ACC112 (cell line): ENCODE measurements at regions not wholly inside any gene's neighbourhood (a gene's known extent, or its start where the extent isn't known, plus 50 kb on each side); places are given as distances from the start of the nearest gene placed in this dataset.
"Not testable (repeated sequence)": the region's sequence is repeated elsewhere in the genome, so short reads cannot be mapped to it uniquely, and the experiment has no call there.

Experiments used
- H2AFZ ChIP-seq: fragments of 200-600 bp; sonication (generic); one replicate; pipeline ENCODE4 v1.6.0; 2017; ENCODE audit warnings: antibody characterized with exemption, low read length; ENCODE audit not compliant: unreplicated experiment
- H3K27ac ChIP-seq: fragments of 200-600 bp; sonication (generic); 2 replicates; pipeline ENCODE4 v1.5.1; 2014; ENCODE audit warnings: low read depth, mild to moderate bottlenecking, antibody characterized with exemption, low read length, moderate library complexity
- H3K27me3 ChIP-seq: fragments of 200-600 bp; sonication (generic); 2 replicates; pipeline ENCODE4 v1.6.1; 2014; ENCODE audit warnings: mild to moderate bottlenecking, antibody characterized with exemption, low read length, moderate library complexity, mixed read lengths; ENCODE audit not compliant: insufficient read depth
- H3K36me3 ChIP-seq: fragments of 200-600 bp; sonication (generic); 2 replicates; pipeline ENCODE4 v1.6.1; 2016; ENCODE audit warnings: mild to moderate bottlenecking, antibody characterized with exemption, low read length, moderate library complexity, mixed read lengths; ENCODE audit not compliant: insufficient read depth
- H3K4me1 ChIP-seq: fragments of 200-600 bp; sonication (generic); one replicate; pipeline ENCODE4 v1.6.1; 2016; ENCODE audit warnings: low read length, mixed read lengths; ENCODE audit not compliant: insufficient read depth, unreplicated experiment, control insufficient read depth
- H3K4me3 ChIP-seq: fragments of 200-600 bp; sonication (generic); 2 replicates; pipeline ENCODE4 v1.5.1; 2014; ENCODE audit warnings: mild to moderate bottlenecking, low read depth, low read length
- H3K79me2 ChIP-seq: fragments of 200-600 bp; sonication (generic); one replicate; pipeline ENCODE4 v1.6.0; 2016; ENCODE audit warnings: low read length; ENCODE audit not compliant: control insufficient read depth, unreplicated experiment, insufficient read depth

DNA sequence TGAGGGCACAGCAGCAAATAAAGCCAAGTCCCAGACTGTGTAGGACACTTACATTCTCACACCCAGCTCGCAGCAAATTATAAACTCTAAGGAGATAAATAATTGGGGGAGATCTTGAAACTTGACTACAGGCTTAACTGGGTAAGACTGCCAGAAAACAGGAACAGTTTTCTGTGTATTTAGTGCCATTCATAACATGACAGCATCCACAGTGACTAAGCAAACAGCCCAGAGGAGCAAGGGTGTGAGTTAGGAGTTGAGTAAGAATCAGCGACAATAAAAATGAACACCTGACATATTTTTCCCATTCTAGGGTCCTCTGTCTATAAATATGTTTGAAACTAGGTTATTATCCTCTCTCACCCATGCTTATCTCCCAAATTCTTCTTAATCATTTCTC lies 370.9 kb upstream of the WWC1 start:
- no peak overlapping the region for H2AFZ ChIP-seq
- no peaks in the 10 kb centered on the region for H3K27me3 ChIP-seq
- H3K27ac ChIP-seq, result no peak overlapping the region
- no peaks in the 10 kb centered on the region for H3K4me1 ChIP-seq
- no peak overlapping the region for H3K4me3 ChIP-seq
- no peaks in the 10 kb centered on the region for H3K79me2 ChIP-seq
- H3K36me3 ChIP-seq, result no peaks in the 10 kb centered on the region

GRCh38 chr5:167921796-167922195 lies 369.6 kb upstream of the WWC1 start:
- Histone ChIP-seq H3K79me2 (no peaks in the 10 kb centered on the region), H3K27me3 (no peaks in the 10 kb centered on the region), H3K4me1 (no peaks in the 10 kb centered on the region), H2AFZ (no peak overlapping the region), H3K27ac (no peak overlapping the region), H3K36me3 (no peaks in the 10 kb centered on the region), H3K4me3 (no peak overlapping the region)

GRCh38 chr5:167923396-167923795 lies 368.0 kb upstream of the WWC1 start:
- H3K4me1 ChIP-seq, result no peaks in the 10 kb centered on the region
- H2AFZ ChIP-seq, result no peak overlapping the region
- H3K4me3 ChIP-seq, result no peak overlapping the region
- no peaks in the 10 kb centered on the region for H3K36me3 ChIP-seq
- no peaks in the 10 kb centered on the region for H3K27me3 ChIP-seq
- no peak overlapping the region for H3K27ac ChIP-seq
- H3K79me2 ChIP-seq, result no peaks in the 10 kb centered on the region

DNA sequence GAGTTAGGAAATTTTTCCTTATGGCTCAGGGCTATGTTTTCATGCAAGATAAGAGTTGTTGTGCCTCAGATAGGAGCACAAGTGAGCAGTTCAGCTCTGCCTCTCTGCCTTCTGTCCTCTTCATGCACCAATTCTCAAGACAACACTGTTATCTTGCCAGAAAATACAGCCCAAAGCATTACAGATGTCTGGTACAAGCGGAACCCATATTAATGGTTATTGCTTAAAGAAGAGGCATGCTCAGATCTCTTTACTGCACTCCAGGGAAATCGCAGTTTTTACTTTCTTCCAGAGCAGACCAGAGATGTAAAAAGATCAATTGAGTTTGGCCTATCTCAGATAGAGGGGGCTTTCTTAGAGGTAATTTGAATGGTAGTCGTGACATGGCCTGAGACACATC lies 361.6 kb upstream of the WWC1 start:
- Histone ChIP-seq H2AFZ (no peak overlapping the region), H3K4me1 (no peaks in the 10 kb centered on the region)

DNA sequence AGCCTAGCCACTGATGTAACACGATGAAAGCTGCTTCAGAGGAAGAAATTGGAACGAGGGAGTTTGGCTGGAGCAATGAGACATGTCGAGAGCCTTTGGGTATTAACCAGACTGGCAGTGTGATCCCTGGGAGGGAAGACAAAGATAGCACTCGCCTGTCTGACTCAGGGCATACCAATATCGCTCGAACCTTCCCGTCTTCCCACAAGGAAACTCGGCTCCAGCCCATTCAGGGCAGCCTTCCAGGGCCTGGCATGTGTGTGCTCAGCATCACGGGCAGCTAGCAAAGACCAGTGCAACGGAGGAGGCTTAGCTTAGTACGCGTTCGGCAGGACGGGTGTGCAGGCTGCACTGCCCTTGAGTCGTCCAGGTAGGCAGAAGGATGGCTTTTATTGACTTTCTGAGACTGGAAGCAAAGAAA lies 356.9 kb upstream of the WWC1 start:
- H3K36me3 ChIP-seq, result no peaks in the 10 kb centered on the region
- no peaks in the 10 kb centered on the region for H3K27me3 ChIP-seq
- no peak overlapping the region for H3K27ac ChIP-seq
- H2AFZ ChIP-seq, result no peak overlapping the region
- H3K4me3 ChIP-seq, result no peak overlapping the region
- H3K79me2 ChIP-seq, result no peaks in the 10 kb centered on the region
- no peaks in the 10 kb centered on the region for H3K4me1 ChIP-seq

More for the DNA sequence above, 361.6 kb upstream of the WWC1 start:
- Histone ChIP-seq H3K27ac (no peak overlapping the region), H3K27me3 (no peaks in the 10 kb centered on the region), H3K36me3 (no peaks in the 10 kb centered on the region), H3K4me3 (no peak overlapping the region), H3K79me2 (no peaks in the 10 kb centered on the region)

DNA sequence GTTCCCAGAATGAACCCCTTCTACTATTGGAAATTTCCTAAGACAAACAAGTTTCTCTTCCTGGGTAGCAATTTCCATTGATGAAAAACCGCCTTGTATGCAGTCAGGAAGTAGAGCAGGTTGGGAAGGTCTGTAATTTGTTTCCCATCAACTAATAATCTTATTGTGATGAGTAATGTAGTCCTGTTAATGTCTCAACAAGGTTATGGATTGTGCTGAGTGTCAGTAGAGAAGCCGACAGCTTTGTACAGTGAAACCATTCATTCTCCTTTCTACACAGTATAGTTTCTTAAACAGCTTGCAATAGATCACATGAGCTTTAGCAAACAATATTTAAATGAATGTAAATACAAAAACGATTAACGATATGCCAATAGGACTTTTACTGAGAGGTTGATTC lies 355.4 kb upstream of the WWC1 start:
- Histone ChIP-seq H3K27me3 (no peaks in the 10 kb centered on the region), H3K27ac (no peak overlapping the region), H3K4me1 (no peaks in the 10 kb centered on the region), H2AFZ (no peak overlapping the region), H3K4me3 (no peak overlapping the region), H3K36me3 (no peaks in the 10 kb centered on the region), H3K79me2 (no peaks in the 10 kb centered on the region)

- Histone ChIP-seq H3K27ac (no peak overlapping the region), H3K36me3 (no peaks in the 10 kb centered on the region), H3K27me3 (no peaks in the 10 kb centered on the region), H3K4me3 (no peak overlapping the region), H2AFZ (no peak overlapping the region), H3K4me1 (no peaks in the 10 kb centered on the region), H3K79me2 (no peaks in the 10 kb centered on the region)
Observed at GRCh38 chr5:167936944-167937634, 354.4 kb upstream of the WWC1 start.

GRCh38 chr5:167937635-167937998 lies 353.8 kb upstream of the WWC1 start:
- Histone ChIP-seq H3K27ac (no peak overlapping the region), H2AFZ (no peak overlapping the region)

DNA sequence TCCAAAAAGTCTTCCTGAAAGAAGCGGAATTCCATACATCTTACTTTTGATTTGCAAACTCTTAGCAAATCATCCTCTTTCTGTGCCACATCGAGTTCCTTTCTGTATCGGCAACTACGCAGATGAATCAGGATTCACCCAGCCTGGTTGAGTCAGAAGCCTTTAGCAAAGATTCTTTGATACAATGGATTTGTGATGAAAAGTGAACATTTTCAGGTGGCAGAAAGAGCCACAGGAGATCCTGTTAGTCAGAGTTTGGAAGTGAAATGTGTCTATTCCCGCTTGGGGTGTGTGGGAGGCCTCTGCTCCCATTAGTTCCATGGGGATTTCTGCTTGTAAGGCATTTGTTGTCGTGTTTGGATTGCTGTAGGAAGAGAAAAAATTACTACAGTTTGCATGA lies 351.8 kb upstream of the WWC1 start:
- H3K4me1 ChIP-seq, result no peaks in the 10 kb centered on the region
- no peaks in the 10 kb centered on the region for H3K27me3 ChIP-seq
- H3K27ac ChIP-seq, result no peak overlapping the region
- H2AFZ ChIP-seq, result no peak overlapping the region
- no peaks in the 10 kb centered on the region for H3K79me2 ChIP-seq
- H3K36me3 ChIP-seq, result no peaks in the 10 kb centered on the region
- no peak overlapping the region for H3K4me3 ChIP-seq

More at GRCh38 chr5:167937635-167937998, 353.8 kb upstream of the WWC1 start:
- Histone ChIP-seq H3K4me3 (no peak overlapping the region), H3K4me1 (no peaks in the 10 kb centered on the region), H3K79me2 (no peaks in the 10 kb centered on the region), H3K36me3 (no peaks in the 10 kb centered on the region), H3K27me3 (no peaks in the 10 kb centered on the region)

DNA sequence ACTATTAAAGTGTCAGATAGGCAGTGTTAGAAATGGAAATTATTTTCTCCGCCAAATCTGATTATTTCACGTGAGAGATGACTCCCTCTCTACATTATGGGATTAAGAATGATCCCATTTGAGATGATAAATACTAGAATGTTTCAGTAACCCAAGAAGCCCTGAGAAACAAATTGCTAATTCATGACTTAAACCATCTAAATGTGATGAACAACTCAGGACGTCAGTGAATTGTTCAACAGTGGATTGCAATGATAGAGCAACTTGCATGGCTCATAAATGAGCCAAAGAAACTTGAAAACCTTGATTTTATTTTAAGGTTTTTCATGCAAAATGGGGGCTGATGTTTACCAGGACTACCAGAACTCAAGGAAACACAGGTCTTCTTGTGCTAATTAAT lies 350.5 kb upstream of the WWC1 start:
- H3K36me3 ChIP-seq, result no peaks in the 10 kb centered on the region
- H3K79me2 ChIP-seq, result no peaks in the 10 kb centered on the region
- no peak overlapping the region for H3K27ac ChIP-seq
- H3K27me3 ChIP-seq, result no peaks in the 10 kb centered on the region
- no peak overlapping the region for H3K4me3 ChIP-seq
- H3K4me1 ChIP-seq, result no peaks in the 10 kb centered on the region
- no peak overlapping the region for H2AFZ ChIP-seq

DNA sequence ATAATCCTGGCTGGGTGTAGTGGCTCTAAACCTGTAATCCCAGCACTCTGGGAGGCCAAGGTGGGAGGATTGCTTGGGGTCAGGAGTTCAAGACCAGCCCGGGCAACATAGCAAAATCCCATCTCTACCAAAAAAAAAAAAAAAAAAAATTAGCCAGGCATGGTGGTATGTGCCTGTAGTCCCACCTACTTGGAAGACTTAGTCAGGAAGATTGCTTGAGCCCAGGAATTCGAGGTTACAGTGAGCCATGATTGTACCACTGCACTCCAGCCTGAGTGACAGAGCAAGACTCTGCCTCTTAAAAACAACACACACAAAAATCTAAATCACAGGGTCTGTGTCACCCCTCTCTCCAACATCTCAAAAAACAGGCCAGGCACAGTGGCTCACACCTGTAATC lies 349.9 kb upstream of the WWC1 start:
- H3K4me3 ChIP-seq, H3K4me1 ChIP-seq, H2AFZ ChIP-seq, H3K27me3 ChIP-seq, H3K27ac ChIP-seq, H3K36me3 ChIP-seq, H3K79me2 ChIP-seq: not testable (repeated sequence)
